Choroid plexus epithelial cell (primary cell): ENCODE measurements at regions not wholly inside any gene's neighbourhood (a gene's known extent, or its start where the extent isn't known, plus 50 kb on each side); places are given as distances from the start of the nearest gene placed in this dataset.
A peak's percentile ranks its signal among the peaks of the same experiment; 100 is the strongest.

Experiments used
- DNase-seq: peaks from one replicate; pipeline ENCODE4 v3.0.0-alpha.2; 2010; ENCODE audit warnings: low read depth
- H3K4me3 ChIP-seq: 2 replicates; pipeline ENCODE4 v1.5.1; 2011; ENCODE audit warnings: low read depth, mild to moderate bottlenecking, control low read depth, low read length, moderate library complexity
- CTCF ChIP-seq: conservative IDR thresholded peaks from 2 replicates; pipeline ENCODE4 v1.5.1; 2011; ENCODE audit warnings: low read depth, mild to moderate bottlenecking, control low read depth, inconsistent platforms, low read length, moderate library complexity

- no peak for TF ChIP-seq CTCF
- H3K4me3 ChIP-seq = no peak overlapping the region
- DNase-seq = no peak
These were observed 1234.7 kb downstream of the NSUN3 start for GRCh38 chr3:95297581-95297980.

GRCh38 chr3:95302044-95302443 lies 1239.2 kb downstream of the NSUN3 start:
- peak; percentile 71 for DNase-seq
- TF ChIP-seq CTCF = no peak
- H3K4me3 ChIP-seq = no peak overlapping the region

- no peak for TF ChIP-seq CTCF
- H3K4me3 ChIP-seq = no peak overlapping the region
- no peak for DNase-seq
These were observed 1247.7 kb downstream of the NSUN3 start for GRCh38 chr3:95310560-95310959.

GRCh38 chr3:95311272-95311671 lies 1248.4 kb downstream of the NSUN3 start:
- DNase-seq = no peak
- no peak for TF ChIP-seq CTCF
- no peak overlapping the region for H3K4me3 ChIP-seq

GRCh38 chr3:95312650-95313049 lies 1249.8 kb downstream of the NSUN3 start:
- DNase-seq = no peak
- no peak overlapping the region for H3K4me3 ChIP-seq
- no peak for TF ChIP-seq CTCF

GRCh38 chr3:95319921-95320494 lies 1257.1 kb downstream of the NSUN3 start:
- H3K4me3 ChIP-seq = no peak overlapping the region
- TF ChIP-seq CTCF = no peak
- peak; percentile 6 for DNase-seq

- DNase-seq = no peak
- no peak overlapping the region for H3K4me3 ChIP-seq
- no peak for TF ChIP-seq CTCF
These were observed 1264.6 kb downstream of the NSUN3 start for GRCh38 chr3:95327478-95327877.
